ENCODE measurements at regions not wholly inside any gene's neighbourhood (a gene's known extent, or its start where the extent isn't known, plus 50 kb on each side); places are given as distances from the start of the nearest gene placed in this dataset.
A peak's percentile ranks its signal among the peaks of the same experiment; 100 is the strongest.
"Not testable (repeated sequence)": the region's sequence is repeated elsewhere in the genome, so short reads cannot be mapped to it uniquely, and the experiment has no call there.

DNA sequence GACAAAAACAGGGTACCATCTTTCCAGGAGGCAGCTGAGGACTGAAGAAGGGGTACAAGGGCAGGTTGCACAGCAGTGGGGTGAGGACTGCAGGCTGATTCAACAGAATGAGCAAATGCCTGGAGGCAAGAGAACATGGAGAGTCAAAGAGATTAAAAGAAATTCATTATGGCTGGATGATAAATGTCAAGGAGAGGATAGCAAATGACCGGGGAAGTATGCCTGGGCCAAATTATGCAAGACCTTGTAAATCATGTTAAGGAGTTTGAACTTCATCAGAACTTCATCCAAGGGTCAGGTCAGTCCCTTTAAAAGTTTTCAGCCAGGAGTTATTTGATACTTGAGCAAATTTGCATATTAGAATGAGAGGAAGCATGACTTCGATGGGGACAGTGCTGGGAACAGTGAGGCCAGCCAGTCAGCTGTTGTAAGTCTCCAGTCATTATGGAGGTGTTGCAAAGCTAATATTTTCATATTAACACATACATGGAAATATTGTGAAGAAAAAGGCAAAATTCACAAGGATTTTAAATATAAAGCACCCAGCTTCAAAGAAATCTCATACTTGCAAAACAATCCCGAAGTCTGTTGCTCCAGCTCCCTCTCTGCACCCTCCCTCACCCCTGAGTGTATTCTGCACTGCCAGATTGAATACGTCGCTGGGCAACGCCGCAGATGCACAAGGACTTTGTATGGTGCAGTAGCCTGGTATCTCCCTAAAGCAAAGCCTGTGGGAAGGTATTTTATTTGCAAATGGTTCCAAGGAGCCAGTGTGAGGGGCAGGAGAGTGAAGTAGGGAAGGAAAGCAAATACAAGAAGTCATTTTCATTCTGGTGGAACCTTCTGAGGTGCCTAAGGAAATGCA is 509.8 kb upstream of the TLE4 start:
- H3K4me3 Mint-ChIP-seq = no peak overlapping the region
- DNase-seq = no peak
- no peak overlapping the region for H3K27ac Mint-ChIP-seq
- H3K4me1 Mint-ChIP-seq = no peaks in the 10 kb centered on the region
- H3K9me3 Mint-ChIP-seq = peaks cover 0 to 16% (median 2%) of the 10 kb centered on the region in 6 donors
- H3K27me3 Mint-ChIP-seq (ENCODE audit: low read depth in 3 of 3) = peaks cover 0 to 3% (median 0%) of the 10 kb centered on the region in 3 donors
- H3K36me3 Mint-ChIP-seq = no peaks in the 10 kb centered on the region

DNA sequence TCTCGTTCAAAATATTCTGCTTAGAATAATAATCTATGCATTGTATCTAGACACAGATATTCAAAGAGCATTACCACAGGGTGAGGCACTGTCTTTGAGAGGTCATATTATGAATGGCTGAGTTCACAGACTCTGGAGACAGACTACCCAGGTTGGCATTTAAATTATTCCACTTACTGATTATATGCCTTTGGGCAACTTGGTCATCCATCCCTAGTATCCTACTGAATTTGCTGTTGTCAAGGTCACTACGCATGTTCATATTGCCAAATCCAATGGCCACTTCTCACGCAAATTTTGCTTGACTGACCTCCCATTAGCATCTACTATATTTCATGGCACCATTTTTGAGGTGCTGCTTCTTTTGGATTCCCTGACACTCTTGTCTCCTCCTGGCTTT is 498.6 kb upstream of the TLE4 start:
- no peaks in the 10 kb centered on the region for H3K4me1 Mint-ChIP-seq
- no peaks in the 10 kb centered on the region for H3K36me3 Mint-ChIP-seq
- peaks cover 0 to 5% (median 3%) of the 10 kb centered on the region in 6 donors for H3K9me3 Mint-ChIP-seq
- DNase-seq = no peak
- H3K4me3 Mint-ChIP-seq = no peak overlapping the region
- H3K27me3 Mint-ChIP-seq (ENCODE audit: low read depth in 3 of 3) = no peaks in the 10 kb centered on the region
- no peak overlapping the region for H3K27ac Mint-ChIP-seq

- no peak for DNase-seq
- Mint-ChIP-seq H3K27ac (no peak overlapping the region), H3K27me3 (ENCODE audit: low read depth in 3 of 3) (peaks cover 0 to 3% (median 0%) of the 10 kb centered on the region in 3 donors), H3K9me3 (peaks cover 0 to 6% (median 2%) of the 10 kb centered on the region in 6 donors), H3K4me3 (no peak overlapping the region), H3K36me3 (no peaks in the 10 kb centered on the region), H3K4me1 (no peaks in the 10 kb centered on the region)
Measured at GRCh38 chr9:79080536-79080935, 491.2 kb upstream of the TLE4 start.

DNA sequence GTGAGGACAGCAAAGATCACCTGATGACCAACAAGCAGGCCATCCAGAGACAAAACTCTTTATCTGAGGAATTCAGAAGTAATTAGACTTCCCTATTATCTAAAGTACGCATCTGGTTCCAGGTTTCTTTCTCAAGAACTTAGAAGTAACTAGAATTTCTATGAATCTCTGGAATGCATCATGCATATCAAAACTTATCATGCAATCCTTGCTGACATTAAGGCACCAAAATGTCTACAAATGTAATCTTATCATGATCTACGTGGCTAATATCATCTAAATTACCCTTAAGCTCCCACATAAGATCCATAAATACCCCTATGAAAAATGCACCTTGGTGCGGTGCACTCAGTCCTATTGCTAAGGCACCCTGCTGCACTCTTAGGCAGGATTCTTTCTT is 488.1 kb upstream of the TLE4 start:
- Mint-ChIP-seq H3K27me3 (ENCODE audit: low read depth in 3 of 3) (peaks cover 0 to 3% (median 0%) of the 10 kb centered on the region in 3 donors), H3K4me3 (no peak overlapping the region), H3K27ac (no peak overlapping the region), H3K36me3 (no peaks in the 10 kb centered on the region), H3K9me3 (peaks cover 0 to 6% (median 4%) of the 10 kb centered on the region in 6 donors), H3K4me1 (no peaks in the 10 kb centered on the region)
- DNase-seq = no peak

GRCh38 chr9:79087133-79087532 is 484.6 kb upstream of the TLE4 start:
- Mint-ChIP-seq H3K9me3 (peaks cover 0 to 11% (median 6%) of the 10 kb centered on the region in 6 donors), H3K36me3 (no peaks in the 10 kb centered on the region), H3K4me3 (no peak overlapping the region), H3K4me1 (no peaks in the 10 kb centered on the region), H3K27me3 (ENCODE audit: low read depth in 3 of 3) (no peaks in the 10 kb centered on the region), H3K27ac (no peak overlapping the region)
- no peak for DNase-seq

DNA sequence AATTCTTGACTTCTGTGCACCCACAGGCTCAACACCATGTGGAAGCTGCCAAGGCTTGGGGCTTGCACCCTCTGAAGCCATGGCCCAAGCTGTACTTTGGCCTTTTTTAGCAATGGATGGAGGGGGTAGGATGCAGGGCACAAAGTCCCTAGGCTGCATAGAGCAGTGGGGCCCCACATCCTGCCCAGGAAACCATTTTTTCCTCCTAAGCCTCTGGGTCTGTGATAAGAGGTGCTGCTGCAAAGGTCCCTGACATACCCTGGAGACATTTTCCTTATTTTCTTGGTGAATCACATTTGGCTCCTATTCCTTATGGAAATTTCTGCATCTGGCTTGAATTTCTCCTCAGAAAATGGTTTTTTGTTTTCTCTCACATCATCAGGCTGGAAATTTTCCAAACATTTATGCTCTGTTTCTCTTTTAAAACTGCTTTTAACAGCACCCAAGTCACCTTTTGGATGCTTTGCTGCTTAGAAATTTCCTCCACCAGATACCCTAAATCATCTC is 482.7 kb upstream of the TLE4 start:
- Mint-ChIP-seq H3K27ac (no peak overlapping the region), H3K27me3 (ENCODE audit: low read depth in 3 of 3) (no peaks in the 10 kb centered on the region), H3K36me3 (no peaks in the 10 kb centered on the region), H3K9me3 (peaks cover 0 to 8% (median 6%) of the 10 kb centered on the region in 6 donors), H3K4me3 (peak overlapping the region in 1 of 5 donors; percentile 34), H3K4me1 (no peaks in the 10 kb centered on the region)
- no peak for DNase-seq

- not testable (repeated sequence) for H3K4me3 Mint-ChIP-seq; DNase-seq; H3K27me3 Mint-ChIP-seq (ENCODE audit: low read depth in 3 of 3); H3K9me3 Mint-ChIP-seq; H3K36me3 Mint-ChIP-seq; H3K27ac Mint-ChIP-seq; H3K4me1 Mint-ChIP-seq
Measured at GRCh38 chr9:79089851-79090250, 481.9 kb upstream of the TLE4 start.

DNA sequence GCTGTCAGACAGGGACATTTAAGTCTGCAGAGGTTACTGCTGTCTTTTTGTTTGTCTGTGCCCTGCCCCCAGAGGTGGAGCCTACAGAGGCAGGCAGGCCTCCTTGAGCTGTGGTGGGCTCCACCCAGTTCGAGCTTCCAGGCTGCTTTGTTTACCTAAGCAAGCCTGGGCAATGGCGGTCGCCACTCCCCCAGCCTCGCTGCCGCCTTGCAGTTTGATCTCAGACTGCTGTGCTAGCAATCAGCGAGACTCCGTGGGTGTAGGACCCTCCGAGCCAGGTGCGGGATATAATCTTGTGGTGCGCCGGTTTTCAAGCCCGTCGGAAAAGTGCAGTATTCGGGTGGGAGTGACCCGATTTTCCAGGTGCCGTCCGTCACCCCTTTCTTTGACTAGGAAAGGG is 468.5 kb upstream of the TLE4 start:
- DNase-seq; H3K4me1 Mint-ChIP-seq; H3K27me3 Mint-ChIP-seq (ENCODE audit: low read depth in 3 of 3); H3K36me3 Mint-ChIP-seq; H3K27ac Mint-ChIP-seq; H3K4me3 Mint-ChIP-seq: not testable (repeated sequence)
- peaks cover 0 to 16% (median 7%) of the 10 kb centered on the region in 6 donors for H3K9me3 Mint-ChIP-seq

DNA sequence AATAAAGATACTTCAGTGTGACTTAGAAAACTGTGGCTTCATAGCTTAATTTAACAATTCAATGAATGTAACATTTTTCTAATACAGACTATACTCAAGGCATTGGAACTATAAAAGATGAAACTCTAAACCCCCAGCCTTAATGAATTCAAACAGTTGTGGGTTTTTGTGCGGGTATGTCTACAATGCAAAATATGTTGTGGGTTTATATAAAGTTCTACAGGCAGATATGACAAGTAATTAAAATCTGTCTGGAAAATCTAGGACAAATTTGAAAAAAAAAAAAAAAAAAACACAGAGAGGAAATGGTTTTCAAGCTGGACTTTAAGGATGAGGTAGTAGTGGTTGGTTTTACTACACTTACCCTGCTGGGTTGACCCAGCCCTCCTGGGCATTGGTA is 467.5 kb upstream of the TLE4 start:
- H3K4me1 Mint-ChIP-seq = no peaks in the 10 kb centered on the region
- no peak overlapping the region for H3K4me3 Mint-ChIP-seq
- no peaks in the 10 kb centered on the region for H3K36me3 Mint-ChIP-seq
- H3K9me3 Mint-ChIP-seq = peaks cover 0 to 16% (median 7%) of the 10 kb centered on the region in 6 donors
- no peak overlapping the region for H3K27ac Mint-ChIP-seq
- DNase-seq = no peak
- no peaks in the 10 kb centered on the region for H3K27me3 Mint-ChIP-seq (ENCODE audit: low read depth in 3 of 3)

DNA sequence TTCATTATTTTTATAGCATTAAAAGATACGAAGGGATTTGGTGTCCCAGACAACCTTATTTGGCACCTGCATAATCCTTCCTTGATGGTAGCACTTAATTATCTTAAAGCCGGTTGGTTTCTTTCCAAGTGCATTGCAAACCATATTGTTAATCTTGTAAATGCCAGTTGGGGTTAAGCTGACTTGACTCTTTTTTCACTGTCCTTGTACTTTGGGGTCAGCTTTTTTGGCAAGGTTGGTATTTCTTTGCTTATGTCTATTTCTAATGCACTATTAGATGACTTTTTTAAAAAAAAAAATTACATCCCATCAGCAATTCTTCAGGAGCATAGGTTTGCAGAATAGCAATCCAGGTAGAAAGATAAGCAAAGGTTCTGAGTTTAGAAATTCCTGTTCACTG is 466.8 kb upstream of the TLE4 start:
- no peaks in the 10 kb centered on the region for H3K4me1 Mint-ChIP-seq
- no peak overlapping the region for H3K4me3 Mint-ChIP-seq
- no peak overlapping the region for H3K27ac Mint-ChIP-seq
- no peak for DNase-seq
- H3K36me3 Mint-ChIP-seq = no peaks in the 10 kb centered on the region
- H3K9me3 Mint-ChIP-seq = peaks cover 0 to 16% (median 9%) of the 10 kb centered on the region in 6 donors
- H3K27me3 Mint-ChIP-seq (ENCODE audit: low read depth in 3 of 3) = no peaks in the 10 kb centered on the region

DNA sequence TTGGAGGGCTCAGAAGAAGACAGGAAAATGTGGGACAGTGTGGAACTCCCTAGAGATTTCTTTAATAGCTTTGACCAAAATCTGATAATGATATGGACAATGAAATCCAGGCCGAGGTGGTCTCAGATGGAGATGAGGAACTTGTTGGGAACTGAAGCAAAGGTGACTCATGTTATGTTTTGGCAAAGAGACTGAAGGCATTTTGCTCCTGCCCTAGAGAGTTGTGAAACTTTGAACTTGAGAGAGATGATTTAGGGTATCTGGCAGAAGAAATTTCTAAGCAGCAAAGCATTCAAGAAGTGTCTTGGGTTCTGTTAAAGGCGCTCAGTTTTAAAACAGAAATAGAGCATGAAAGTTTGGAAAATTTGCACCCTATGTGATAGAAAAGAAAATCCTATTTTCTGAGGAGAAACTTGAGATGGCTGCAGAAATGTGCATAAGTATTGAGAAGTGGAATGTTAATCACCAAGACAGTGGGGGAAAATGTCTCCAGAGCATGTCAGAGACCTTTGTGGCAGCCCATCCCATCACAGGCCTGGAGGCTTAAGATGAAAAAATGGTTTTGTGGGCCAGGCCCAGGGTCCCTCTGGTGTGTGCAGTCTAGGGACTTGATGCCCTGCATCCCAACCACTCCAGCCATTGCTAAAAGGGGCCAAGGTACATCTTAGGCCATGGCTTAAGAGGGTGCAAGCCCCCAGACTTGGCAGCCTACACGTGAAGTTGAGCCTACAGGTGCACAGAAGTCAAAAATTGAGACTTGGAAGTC is 463.7 kb upstream of the TLE4 start:
- Mint-ChIP-seq H3K4me3 (no peak overlapping the region), H3K36me3 (no peaks in the 10 kb centered on the region), H3K27me3 (ENCODE audit: low read depth in 3 of 3) (peaks cover 0 to under 1% (median 0%) of the 10 kb centered on the region in 3 donors), H3K9me3 (peaks cover 0 to 18% (median 9%) of the 10 kb centered on the region in 6 donors), H3K4me1 (no peaks in the 10 kb centered on the region), H3K27ac (no peak overlapping the region)
- no peak for DNase-seq

- DNase-seq = no peak
- Mint-ChIP-seq H3K4me3 (no peak overlapping the region), H3K4me1 (no peaks in the 10 kb centered on the region), H3K9me3 (peaks cover 0 to 12% (median 2%) of the 10 kb centered on the region in 6 donors), H3K27ac (no peak overlapping the region), H3K36me3 (no peaks in the 10 kb centered on the region), H3K27me3 (ENCODE audit: low read depth in 3 of 3) (peaks cover 0 to 2% (median 2%) of the 10 kb centered on the region in 3 donors)
Measured at GRCh38 chr9:79111653-79112052, 460.1 kb upstream of the TLE4 start.

GRCh38 chr9:79115176-79115575 is 456.6 kb upstream of the TLE4 start:
- Mint-ChIP-seq H3K27me3 (ENCODE audit: low read depth in 3 of 3) (peaks cover 0 to 4% (median 2%) of the 10 kb centered on the region in 3 donors), H3K4me3 (no peak overlapping the region), H3K4me1 (no peaks in the 10 kb centered on the region), H3K36me3 (no peaks in the 10 kb centered on the region), H3K9me3 (peaks cover 0 to 6% (median 0%) of the 10 kb centered on the region in 6 donors), H3K27ac (no peak overlapping the region)
- DNase-seq = no peak

GRCh38 chr9:79116041-79116440 is 455.7 kb upstream of the TLE4 start:
- Mint-ChIP-seq H3K36me3 (no peaks in the 10 kb centered on the region), H3K4me3 (no peak overlapping the region), H3K9me3 (peaks cover 0 to 6% (median 0%) of the 10 kb centered on the region in 6 donors), H3K27me3 (ENCODE audit: low read depth in 3 of 3) (peaks cover 0 to 4% (median 4%) of the 10 kb centered on the region in 3 donors), H3K4me1 (no peaks in the 10 kb centered on the region), H3K27ac (no peak overlapping the region)
- DNase-seq = no peak
